Chondrocyte (in vitro differentiated cells): ENCODE measurements at regions not wholly inside any gene's neighbourhood (a gene's known extent, or its start where the extent isn't known, plus 50 kb on each side); places are given as distances from the start of the nearest gene placed in this dataset.

ENCODE experiments used
- DNase-seq: peaks from one replicate; pipeline ENCODE4 v3.0.0; 2021; ENCODE audit warnings: mixed read lengths, low spot score
- H3K27ac Mint-ChIP-seq: one replicate; pipeline ENCODE4 v1.8.0; 2021; ENCODE audit warnings: mild to moderate bottlenecking, moderate library complexity, mixed read lengths; ENCODE audit not compliant: unreplicated experiment
- H3K27me3 Mint-ChIP-seq: 2 replicates; pipeline ENCODE4 v1.8.0; 2021; ENCODE audit warnings: low read depth, mixed read lengths
- H3K36me3 Mint-ChIP-seq: 2 replicates; pipeline ENCODE4 v1.8.0; 2021; ENCODE audit warnings: low read depth, mixed read lengths
- H3K4me1 Mint-ChIP-seq: 2 replicates; pipeline ENCODE4 v1.8.0; 2021; ENCODE audit warnings: low read depth, mild to moderate bottlenecking, mixed read lengths
- H3K4me3 Mint-ChIP-seq: one replicate; pipeline ENCODE4 v1.8.0; 2021; ENCODE audit warnings: mild to moderate bottlenecking, moderate library complexity, mixed read lengths; ENCODE audit not compliant: unreplicated experiment
- H3K9me3 Mint-ChIP-seq: 2 replicates; pipeline ENCODE4 v1.8.0; 2021; ENCODE audit warnings: low read depth, mixed read lengths
- CTCF ChIP-seq: fragments of 200-600 bp; sonication (generic); IDR thresholded peaks from 2 replicates; pipeline ENCODE4 v1.5.0; 2021; ENCODE audit warnings: antibody characterized with exemption, mild to moderate bottlenecking, moderate library complexity

- Mint-ChIP-seq H3K4me3 (no peak overlapping the region), H3K4me1 (peaks cover 5% of the 10 kb centered on the region), H3K27me3 (no peaks in the 10 kb centered on the region), H3K9me3 (no peaks in the 10 kb centered on the region), H3K36me3 (no peaks in the 10 kb centered on the region), H3K27ac (no peak overlapping the region)
- no peak for TF ChIP-seq CTCF
- DNase-seq, result no peak
Observed at GRCh38 chr13:84038001-84038400, 155.7 kb upstream of the SLITRK1 start.

GRCh38 chr13:84032116-84032515 is 149.8 kb upstream of the SLITRK1 start:
- H3K9me3 Mint-ChIP-seq, result no peaks in the 10 kb centered on the region
- no peaks in the 10 kb centered on the region for H3K36me3 Mint-ChIP-seq
- DNase-seq, result no peak
- TF ChIP-seq CTCF, result no peak
- no peaks in the 10 kb centered on the region for H3K27me3 Mint-ChIP-seq
- no peaks in the 10 kb centered on the region for H3K4me1 Mint-ChIP-seq
- no peak overlapping the region for H3K4me3 Mint-ChIP-seq
- no peak overlapping the region for H3K27ac Mint-ChIP-seq

- H3K4me3 Mint-ChIP-seq, result no peak overlapping the region
- no peaks in the 10 kb centered on the region for H3K36me3 Mint-ChIP-seq
- H3K27ac Mint-ChIP-seq, result no peak overlapping the region
- H3K27me3 Mint-ChIP-seq, result no peaks in the 10 kb centered on the region
- H3K4me1 Mint-ChIP-seq, result no peaks in the 10 kb centered on the region
- TF ChIP-seq CTCF, result no peak
- DNase-seq, result no peak
- H3K9me3 Mint-ChIP-seq, result no peaks in the 10 kb centered on the region
Observed at GRCh38 chr13:84031120-84031519, 148.8 kb upstream of the SLITRK1 start.

GRCh38 chr13:84029396-84029795 is 147.1 kb upstream of the SLITRK1 start:
- H3K4me1 Mint-ChIP-seq, result no peaks in the 10 kb centered on the region
- no peak for TF ChIP-seq CTCF
- no peak overlapping the region for H3K4me3 Mint-ChIP-seq
- no peaks in the 10 kb centered on the region for H3K9me3 Mint-ChIP-seq
- H3K27ac Mint-ChIP-seq, result no peak overlapping the region
- no peaks in the 10 kb centered on the region for H3K27me3 Mint-ChIP-seq
- DNase-seq, result no peak
- H3K36me3 Mint-ChIP-seq, result no peaks in the 10 kb centered on the region

GRCh38 chr13:84025824-84026223 is 143.6 kb upstream of the SLITRK1 start:
- Mint-ChIP-seq H3K27me3 (no peaks in the 10 kb centered on the region), H3K4me1 (no peaks in the 10 kb centered on the region), H3K27ac (no peak overlapping the region), H3K9me3 (no peaks in the 10 kb centered on the region), H3K36me3 (no peaks in the 10 kb centered on the region), H3K4me3 (no peak overlapping the region)
- DNase-seq, result no peak
- TF ChIP-seq CTCF, result no peak
